ENCODE measurements at regions not wholly inside any gene's neighbourhood (a gene's known extent, or its start where the extent isn't known, plus 50 kb on each side); places are given as distances from the start of the nearest gene placed in this dataset.

GRCh38 chr1:232169436-232169835, 460.5 kb downstream of the SIPA1L2 start:
- TF ChIP-seq CTCF (IDR thresholded peaks at IDR 0.05) (no peak), JUN (CRISPR knock-in tag; IDR thresholded peaks at IDR 0.05) (no peak), CREM (CRISPR knock-in tag; IDR thresholded peaks at IDR 0.05) (no peak), AFF4 (CRISPR knock-in tag; IDR thresholded peaks at IDR 0.05; ENCODE audit: borderline replicate concordance) (no peak), ESRRA (CRISPR knock-in tag; IDR thresholded peaks at IDR 0.05; ENCODE audit: borderline replicate concordance) (no peak), FOXP4 (CRISPR knock-in tag; IDR thresholded peaks at IDR 0.05) (no peak), USF2 (CRISPR knock-in tag; IDR thresholded peaks at IDR 0.05) (no peak)
